GM12891 (cell line): ENCODE measurements at regions not wholly inside any gene's neighbourhood (a gene's known extent, or its start where the extent isn't known, plus 50 kb on each side); places are given as distances from the start of the nearest gene placed in this dataset.

ENCODE experiments used
- POLR2A ChIP-seq: IDR thresholded peaks from 2 replicates; pipeline ENCODE4 v1.6.1; 2011; ENCODE audit warnings: low read depth, low read length, control low read depth
- POLR2AphosphoS5 ChIP-seq: IDR thresholded peaks from 2 replicates; pipeline ENCODE4 v1.6.1; 2011; ENCODE audit warnings: low read depth, low read length, control low read depth
- TAF1 ChIP-seq: IDR thresholded peaks from 2 replicates; pipeline ENCODE4 v1.6.1; 2011; ENCODE audit warnings: low read depth, low read length, control low read depth

GRCh38 chr18:44075038-44075437 lies 605.6 kb upstream of the SETBP1 start:
- TF ChIP-seq POLR2A (no peak), POLR2AphosphoS5 (no peak), TAF1 (no peak)
